PC-3 (cell line): ENCODE measurements at regions not wholly inside any gene's neighbourhood (a gene's known extent, or its start where the extent isn't known, plus 50 kb on each side); places are given as distances from the start of the nearest gene placed in this dataset.

ENCODE experiments used
- ATAC-seq: fragments of 200-7000 bp; cut with Tn5 transposase; 2 replicates; pipeline ENCODE4 v1.9.1; 2020; ENCODE audit warnings: mild to moderate bottlenecking, moderate library complexity
- BruUV-seq: library from RNA; stranded (reverse); fragments of 400-500 nt; replicated peaks from 2 replicates; lab custom pipeline; 2021; lab: Mats Ljungman, UMichigan
- CTCF ChIA-PET: fragments of 300-600 bp; sonication (Branson Sonifier 250); formaldehyde crosslinking; loops from one replicate; lab custom pipeline; 2022; ENCODE audit warnings: antibody characterized with exemption; lab: Charles Lee
- POLR2A ChIA-PET: fragments of 300-600 bp; sonication (Branson Sonifier 250); formaldehyde crosslinking; loops from one replicate; lab custom pipeline; 2022; ENCODE audit warnings: antibody characterized with exemption; ENCODE audit not compliant: unreplicated experiment; lab: Charles Lee
- DNase-seq: peaks from one replicate; pipeline ENCODE4 v3.0.0-alpha.2; 2015
- H2AFZ ChIP-seq: fragments of 300-600 bp; sonication (generic); 2 replicates; pipeline ENCODE4 v1.6.0; 2016; ENCODE audit warnings: antibody characterized with exemption, low read length
- H3F3A ChIP-seq: fragments of 300-600 bp; sonication (generic); one replicate; pipeline ENCODE4 v1.6.0; 2017; ENCODE audit warnings: antibody characterized with exemption, low read length, control low read depth, mild to moderate bottlenecking; ENCODE audit not compliant: unreplicated experiment
- H3K27ac ChIP-seq: fragments of 300-600 bp; sonication (generic); 2 replicates; pipeline ENCODE4 v1.5.1; 2016; ENCODE audit warnings: mild to moderate bottlenecking, low read length
- H3K27me3 ChIP-seq: fragments of 300-600 bp; sonication (generic); 2 replicates; pipeline ENCODE4 v1.6.1; 2016; ENCODE audit warnings: low read length, mixed read lengths
- H3K36me3 ChIP-seq: fragments of 300-600 bp; sonication (generic); 2 replicates; pipeline ENCODE4 v1.6.1; 2016; ENCODE audit warnings: low read depth, mixed run types, low read length, mixed read lengths
- H3K4me1 ChIP-seq: fragments of 300-600 bp; sonication (generic); 2 replicates; pipeline ENCODE4 v1.5.1; 2016; ENCODE audit warnings: low read length; ENCODE audit not compliant: insufficient read depth
- H3K4me2 ChIP-seq: fragments of 300-600 bp; sonication (generic); 2 replicates; pipeline ENCODE4 v1.6.0; 2016; ENCODE audit warnings: low read length
- H3K4me3 ChIP-seq: fragments of 300-600 bp; sonication (generic); 2 replicates; pipeline ENCODE4 v1.5.1; 2016; ENCODE audit warnings: mild to moderate bottlenecking, low read length, mixed read lengths
- H3K79me2 ChIP-seq: fragments of 300-600 bp; sonication (generic); 2 replicates; pipeline ENCODE4 v1.6.1; 2017; ENCODE audit warnings: low read length, mixed read lengths
- H3K9ac ChIP-seq: fragments of 300-600 bp; sonication (generic); 2 replicates; pipeline ENCODE4 v1.6.0; 2016; ENCODE audit warnings: mild to moderate bottlenecking, low read length
- H3K9me2 ChIP-seq: fragments of 300-600 bp; sonication (generic); replicated peaks from 2 replicates; pipeline ENCODE4 v1.6.1; 2016; ENCODE audit warnings: mixed run types, low read length, mixed read lengths
- H3K9me3 ChIP-seq: fragments of 300-600 bp; sonication (generic); 2 replicates; pipeline ENCODE4 v1.6.1; 2016; ENCODE audit warnings: low read length, mixed read lengths
- H4K20me1 ChIP-seq: fragments of 300-600 bp; sonication (generic); 2 replicates; pipeline ENCODE4 v1.6.1; 2016; ENCODE audit warnings: low read length, mixed read lengths
- CTCF ChIP-seq: fragments of 300-600 bp; sonication (generic); conservative IDR thresholded peaks from 2 replicates; pipeline ENCODE4 v1.5.1; 2017; ENCODE audit warnings: antibody characterized with exemption, low read depth, mild to moderate bottlenecking, low read length
- EZH2 ChIP-seq: fragments of 300-600 bp; sonication (generic); IDR thresholded peaks from one replicate; pipeline ENCODE4 v1.6.1; 2017; ENCODE audit warnings: antibody characterized with exemption, mild to moderate bottlenecking, low read length; ENCODE audit not compliant: unreplicated experiment
- EZH2phosphoT487 ChIP-seq: fragments of 300-600 bp; sonication (generic); IDR thresholded peaks from 2 replicates; pipeline ENCODE4 v1.6.1; 2018; ENCODE audit warnings: mild to moderate bottlenecking, antibody characterized with exemption, low read length, borderline replicate concordance
- intact Hi-C: fragments of 100-400 bp; cut with micrococcal nuclease; formaldehyde crosslinking; loops from 2 replicates; pipeline ENCODE4 v1.9.0; 2023

- H3K9ac ChIP-seq, result no peak overlapping the region
- no peak overlapping the region for H2AFZ ChIP-seq
- no peak for DNase-seq
- TF ChIP-seq EZH2 (no peak), CTCF (no peak), EZH2phosphoT487 (no peak)
- ATAC-seq, result no peak
- intact Hi-C loops, result no loop called here
- H3K4me2 ChIP-seq, result no peak overlapping the region
- H3F3A ChIP-seq, result no peaks in the 10 kb centered on the region
- POLR2A ChIA-PET, result no interaction called here
- no peaks in the 10 kb centered on the region for H4K20me1 ChIP-seq
- H3K36me3 ChIP-seq, result no peaks in the 10 kb centered on the region
- BruUV-seq, result no TSS peak
- no peak overlapping the region for H3K27ac ChIP-seq
- no peaks in the 10 kb centered on the region for H3K9me2 ChIP-seq
- no peaks in the 10 kb centered on the region for H3K9me3 ChIP-seq
- no peaks in the 10 kb centered on the region for H3K4me1 ChIP-seq
- H3K4me3 ChIP-seq, result no peak overlapping the region
- CTCF ChIA-PET, result no interaction called here
- no peaks in the 10 kb centered on the region for H3K79me2 ChIP-seq
- peaks cover 66% of the 10 kb centered on the region for H3K27me3 ChIP-seq
These were observed 265.4 kb upstream of the HDAC4 start for GRCh38 chr2:239666053-239666854.

GRCh38 chr2:239664216-239664810, 263.5 kb upstream of the HDAC4 start:
- no peak overlapping the region for H3K4me2 ChIP-seq
- ATAC-seq, result no peak
- no peak overlapping the region for H3K9ac ChIP-seq
- no peaks in the 10 kb centered on the region for H3K9me3 ChIP-seq
- no peak overlapping the region for H2AFZ ChIP-seq
- H3K4me3 ChIP-seq, result no peak overlapping the region
- no peaks in the 10 kb centered on the region for H3K79me2 ChIP-seq
- H3K27me3 ChIP-seq, result peaks cover 61% of the 10 kb centered on the region
- ChIA-PET POLR2A (no interaction called here), CTCF (interaction anchor here (0.6 kb wide), 1 partner anchor 308 kb away, joined by 7 read pairs; no protein-coding TSS in a partner anchor)
- intact Hi-C loops, result no loop called here
- BruUV-seq, result no TSS peak
- H4K20me1 ChIP-seq, result no peaks in the 10 kb centered on the region
- DNase-seq, result no peak
- no peaks in the 10 kb centered on the region for H3K36me3 ChIP-seq
- no peaks in the 10 kb centered on the region for H3F3A ChIP-seq
- H3K4me1 ChIP-seq, result no peaks in the 10 kb centered on the region
- H3K27ac ChIP-seq, result no peak overlapping the region
- TF ChIP-seq CTCF (no peak), EZH2 (no peak), EZH2phosphoT487 (no peak)
- no peaks in the 10 kb centered on the region for H3K9me2 ChIP-seq
